Daoy (cell line): ENCODE measurements at regions not wholly inside any gene's neighbourhood (a gene's known extent, or its start where the extent isn't known, plus 50 kb on each side); places are given as distances from the start of the nearest gene placed in this dataset.

ENCODE experiments used
- DNase-seq: peaks from one replicate; pipeline ENCODE4 v3.0.0-alpha.2; 2015; ENCODE audit warnings: low read depth

DNA sequence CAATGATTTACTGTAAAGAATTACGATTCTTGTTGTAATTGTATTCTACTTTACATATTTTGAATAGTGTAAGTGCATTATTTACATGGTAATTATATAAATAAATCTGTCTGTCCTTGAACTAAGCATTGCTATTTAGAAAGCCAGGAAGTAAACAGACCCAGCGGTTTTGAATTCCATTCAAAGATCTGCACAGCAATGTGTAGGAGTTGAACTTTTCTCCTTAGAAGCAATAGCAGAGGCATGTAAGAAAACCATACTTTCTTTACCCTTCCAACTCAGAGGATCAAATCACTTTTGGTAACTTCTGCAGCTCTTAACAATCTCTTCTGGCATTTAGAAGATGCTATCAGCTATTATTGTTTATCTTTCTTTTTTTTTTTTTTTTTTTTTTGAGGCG is 109.2 kb upstream of the VRK2 start:
- DNase-seq: no peak

DNA sequence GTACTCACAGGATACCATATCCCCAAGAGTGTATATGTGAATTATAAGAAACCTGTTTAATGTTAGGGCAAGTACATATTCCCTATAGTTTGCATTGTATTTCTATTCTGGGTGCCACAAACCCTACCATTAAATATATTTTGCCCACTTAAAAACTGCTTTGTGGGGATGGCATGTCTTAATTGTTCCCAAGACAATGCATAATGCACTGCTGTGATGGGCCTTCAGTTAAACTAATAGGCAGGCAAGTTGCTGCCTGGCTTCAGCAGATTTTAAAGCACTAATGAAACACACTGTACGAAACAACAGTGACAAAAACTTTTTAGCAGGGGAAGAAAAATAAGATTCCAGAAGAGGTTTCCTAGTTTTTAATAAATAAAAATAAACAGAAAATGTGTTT is 104.8 kb upstream of the VRK2 start:
- no peak for DNase-seq

DNA sequence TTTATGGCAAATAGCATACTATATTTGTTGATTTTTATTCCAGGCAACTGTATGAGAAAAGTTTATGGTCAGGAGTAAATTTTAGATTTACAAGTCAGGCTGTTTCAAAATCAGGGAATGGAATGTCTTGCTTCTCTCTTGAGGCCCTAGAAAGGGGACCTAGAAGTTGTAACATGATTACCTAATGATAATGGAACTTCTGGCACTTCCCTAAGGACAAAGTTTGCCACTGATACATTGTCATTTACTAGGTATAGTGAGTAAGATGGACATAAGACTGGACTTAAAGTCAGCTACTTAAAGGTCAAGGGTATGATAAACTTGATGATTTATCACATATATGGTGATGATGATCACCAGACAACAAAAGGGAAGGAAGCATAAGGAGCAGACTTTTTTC is 103.3 kb upstream of the VRK2 start:
- no peak for DNase-seq

DNA sequence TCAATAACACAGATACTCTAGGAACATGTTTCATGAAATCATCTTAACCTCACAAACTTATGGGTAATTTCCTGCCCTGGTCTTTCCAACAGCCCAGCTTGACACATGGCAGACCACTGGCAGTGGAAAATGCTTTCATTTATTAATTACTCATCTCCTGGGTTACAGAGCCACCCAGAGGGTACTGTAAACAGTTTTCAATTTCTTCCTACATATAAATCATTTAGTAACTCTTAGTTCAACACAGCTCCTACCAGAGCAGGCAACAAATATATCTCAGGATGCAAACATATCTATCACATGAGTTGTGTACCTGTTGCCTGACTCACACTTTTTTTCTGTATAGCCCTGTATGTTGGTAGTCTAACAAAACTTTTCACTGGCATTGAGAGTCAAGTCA is 99.2 kb upstream of the VRK2 start:
- DNase-seq: no peak

DNA sequence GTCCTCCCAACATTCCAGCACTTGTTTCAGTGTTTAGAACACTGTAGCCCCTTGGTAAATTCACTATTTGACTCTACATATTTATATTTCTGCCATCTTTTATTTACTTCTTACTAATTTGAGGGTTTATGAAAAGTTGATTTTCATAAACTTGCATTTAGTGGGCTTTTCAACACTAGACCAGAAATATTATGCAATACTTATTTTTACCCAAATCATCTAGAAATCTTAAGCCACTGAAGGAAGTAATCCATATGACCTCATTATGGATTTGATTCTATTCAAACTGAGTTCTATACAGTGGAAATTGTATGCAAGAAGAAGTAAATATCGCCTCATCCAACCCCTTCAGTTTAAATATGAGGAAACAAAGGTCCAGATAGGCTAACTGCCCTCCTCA is 92.6 kb upstream of the VRK2 start:
- no peak for DNase-seq

DNA sequence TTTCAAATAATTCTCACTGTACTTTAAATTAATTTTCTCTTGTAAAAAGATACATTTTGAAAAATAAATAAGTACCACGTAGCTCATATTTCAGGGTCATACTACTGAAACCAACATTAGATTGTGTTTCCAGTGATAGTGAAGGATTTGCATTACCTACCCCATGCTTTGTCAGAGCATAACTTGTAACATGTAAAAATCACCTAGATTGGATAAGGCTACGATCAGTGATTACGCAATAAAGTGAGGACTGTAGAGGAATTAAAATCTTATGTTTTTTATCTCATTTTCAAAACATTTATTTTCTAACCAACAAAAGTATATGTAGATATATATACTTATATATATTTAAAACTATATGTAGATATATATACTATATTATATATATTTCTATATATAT is 89.4 kb upstream of the VRK2 start:
- no peak for DNase-seq

DNA sequence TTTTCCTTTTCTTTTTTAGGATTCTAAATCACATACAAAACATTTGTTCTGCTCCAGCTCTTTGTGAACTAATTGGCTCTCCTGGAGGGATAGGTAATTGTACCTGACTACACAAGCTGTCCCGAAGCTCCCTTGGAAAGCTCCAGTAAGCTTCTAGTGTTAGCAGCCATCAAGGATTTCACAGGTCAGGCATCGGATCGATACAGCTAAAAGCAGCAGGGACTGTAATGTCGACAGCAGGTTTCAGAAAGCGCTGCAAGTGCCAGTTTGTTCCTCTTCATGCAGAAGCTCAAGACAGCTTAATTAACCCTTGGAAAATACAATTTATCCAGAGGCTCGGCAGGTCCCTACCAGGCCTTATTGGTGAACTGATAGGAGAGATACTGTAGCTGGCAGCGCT is 87.2 kb upstream of the VRK2 start:
- no peak for DNase-seq

DNA sequence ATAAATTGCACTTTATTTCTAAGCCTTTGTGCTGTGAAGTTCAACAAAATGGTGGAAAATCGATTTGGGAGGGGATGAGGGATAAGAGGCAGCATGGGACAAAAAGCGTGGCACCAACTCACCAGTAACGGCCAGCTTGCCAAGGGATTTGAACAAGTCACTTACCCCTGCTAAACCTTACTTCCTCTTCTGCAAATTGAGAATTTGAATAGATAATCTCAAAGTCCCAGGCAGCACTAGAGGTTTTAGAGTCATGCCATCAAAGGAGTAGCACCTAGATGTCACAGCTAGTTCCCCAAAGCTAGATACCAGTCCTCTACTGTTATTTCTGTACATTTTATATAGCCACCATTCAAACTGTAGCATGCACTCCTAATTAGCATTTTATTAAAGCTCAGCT is 83.7 kb upstream of the VRK2 start:
- DNase-seq: no peak

DNA sequence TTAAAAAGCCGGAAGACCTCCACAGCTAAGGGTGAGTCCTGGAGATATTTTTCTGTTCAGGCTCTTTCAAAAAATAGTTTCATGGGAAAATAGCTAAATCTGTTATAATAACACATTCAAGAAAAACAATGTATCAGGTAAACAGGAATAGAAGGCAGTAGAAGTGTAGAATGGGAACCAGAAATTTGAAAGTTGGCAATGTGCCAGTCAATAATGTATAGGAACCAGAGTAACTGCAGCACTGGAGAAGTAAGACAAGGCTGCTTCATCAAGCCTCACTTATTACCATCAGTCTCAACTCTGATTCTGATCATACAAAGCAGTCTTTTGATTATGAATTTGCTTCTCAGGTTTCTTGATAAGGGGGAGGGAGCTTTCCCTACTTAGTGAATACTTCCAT is 81.4 kb upstream of the VRK2 start:
- no peak for DNase-seq

DNA sequence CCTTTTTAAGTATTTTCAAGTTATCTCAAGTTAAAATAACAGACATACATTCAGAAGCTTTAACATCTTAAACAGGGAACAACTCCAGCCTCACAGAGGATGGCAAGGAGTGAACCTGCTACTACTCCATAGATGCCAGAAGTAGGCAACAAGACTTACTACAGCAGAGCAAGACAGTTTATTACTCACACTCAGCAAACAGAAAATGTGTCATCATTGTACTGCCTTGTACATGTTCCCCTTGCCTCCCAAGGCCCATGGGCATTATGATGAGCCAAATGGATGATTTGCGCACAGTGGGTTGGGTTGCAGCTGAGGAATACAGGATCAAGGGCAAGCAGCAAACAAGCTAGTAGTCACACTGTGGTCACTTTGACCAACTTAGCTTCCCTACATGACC is 80.6 kb upstream of the VRK2 start:
- DNase-seq: no peak

DNA sequence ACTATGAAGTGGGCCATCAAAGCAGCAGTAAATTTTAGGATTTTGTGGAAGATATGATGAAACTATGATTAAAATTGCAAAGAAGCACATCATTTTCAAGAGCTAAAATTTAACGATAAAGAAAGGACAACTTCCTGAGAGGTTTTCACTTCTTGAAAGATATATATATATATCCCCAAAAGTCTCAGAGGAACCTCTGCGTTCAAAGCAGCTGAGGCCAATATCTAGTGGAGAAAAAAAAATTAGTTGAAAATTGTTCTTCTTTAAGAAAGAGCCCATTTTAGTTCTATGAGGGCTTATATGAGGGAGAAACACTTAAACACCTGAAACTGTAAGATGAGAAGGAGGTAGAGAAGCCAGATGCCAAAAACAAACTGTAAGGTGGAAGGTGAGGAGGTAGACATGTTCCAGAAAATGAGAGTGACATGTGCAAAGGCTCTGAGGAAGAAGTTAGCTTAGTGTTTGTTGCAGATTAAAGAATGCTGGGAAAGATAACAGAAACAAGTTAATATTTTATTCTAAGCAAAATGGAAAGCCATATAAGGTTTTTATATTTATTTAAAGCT is 72.9 kb upstream of the VRK2 start:
- no peak for DNase-seq

DNA sequence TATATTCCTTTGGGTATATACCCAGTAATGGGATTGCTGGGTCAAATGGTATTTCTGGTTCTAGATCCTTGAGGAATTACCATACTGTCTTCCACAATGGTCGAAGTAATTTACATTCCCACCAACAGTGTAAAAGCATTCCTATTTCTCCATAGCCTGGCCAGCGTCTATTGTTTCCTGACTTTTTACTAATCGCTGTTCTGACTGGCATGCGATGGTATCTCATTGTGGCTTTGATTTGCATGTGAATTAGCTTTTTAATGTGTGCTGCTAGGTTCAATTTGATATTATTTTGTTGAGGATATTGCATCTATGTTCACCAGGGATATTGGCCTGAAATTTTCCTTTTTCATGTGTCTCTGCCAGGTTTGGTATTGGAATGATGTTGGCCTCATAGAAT is 67.4 kb upstream of the VRK2 start:
- no peak for DNase-seq

DNA sequence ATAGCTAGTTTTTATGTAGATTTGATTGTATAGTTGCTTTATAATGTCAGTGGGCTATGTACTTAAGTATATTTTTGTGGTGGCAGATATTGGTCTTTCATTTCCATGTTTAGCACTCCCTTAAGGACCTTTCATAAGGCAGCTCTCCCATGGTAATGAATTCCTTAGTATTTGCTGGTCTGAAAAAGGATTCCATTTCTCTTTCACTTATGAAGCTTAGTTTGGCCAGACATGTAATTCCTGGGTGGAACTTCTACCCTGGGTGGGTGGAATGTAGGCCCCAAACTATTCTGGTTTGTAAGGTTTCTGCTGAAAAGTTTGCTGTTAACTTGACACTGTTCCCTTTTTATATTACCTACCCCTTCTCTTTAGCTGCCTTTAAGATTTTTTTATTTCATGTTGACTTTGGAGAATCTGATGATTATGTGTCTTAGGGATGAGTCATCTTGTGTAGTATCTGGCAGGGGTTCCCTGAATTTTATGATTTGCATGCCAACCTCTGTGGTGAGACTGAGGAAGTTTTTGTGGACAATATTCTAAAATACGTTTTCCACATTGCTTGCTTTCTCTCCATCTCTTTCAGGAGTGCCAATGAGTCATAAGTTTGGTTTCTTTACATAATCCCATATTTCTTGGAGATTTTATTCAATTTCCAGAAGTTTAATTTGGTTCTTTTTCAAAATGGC is 65.4 kb upstream of the VRK2 start:
- DNase-seq: peak; percentile 40

DNA sequence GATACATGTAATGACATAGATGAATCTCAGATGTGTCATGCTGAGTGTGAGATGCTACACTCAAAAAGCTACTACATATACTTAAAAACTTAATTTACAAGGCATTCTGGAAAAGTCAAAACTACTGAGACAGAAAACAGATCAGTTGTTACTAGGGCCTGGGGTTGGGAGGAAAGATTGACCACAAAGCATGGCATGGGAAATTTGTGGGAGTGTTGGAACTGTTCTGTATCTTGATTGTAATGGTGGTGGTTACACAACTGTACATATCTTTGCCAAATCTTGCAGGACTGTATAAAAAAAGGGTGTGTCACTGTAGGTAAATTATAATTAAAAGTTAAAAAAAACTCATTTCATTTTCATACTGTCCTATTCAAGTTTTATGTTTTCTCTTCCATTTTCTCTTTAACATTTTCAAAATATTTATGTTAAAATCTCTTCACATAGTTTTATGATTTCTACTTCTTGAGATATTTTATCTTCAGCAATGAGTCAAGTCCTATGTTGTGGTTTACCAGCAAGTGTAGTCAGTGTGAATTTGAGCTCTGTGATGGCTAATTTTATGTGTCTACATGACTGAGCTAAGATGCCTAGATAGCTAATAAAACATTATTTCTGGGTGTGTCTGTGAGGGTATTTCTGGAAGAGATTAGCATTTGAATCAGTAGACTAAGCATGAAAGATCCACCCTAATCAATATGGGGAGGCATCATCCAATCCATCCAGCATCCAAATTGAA is 58.6 kb upstream of the VRK2 start:
- DNase-seq: peak; percentile 55

DNA sequence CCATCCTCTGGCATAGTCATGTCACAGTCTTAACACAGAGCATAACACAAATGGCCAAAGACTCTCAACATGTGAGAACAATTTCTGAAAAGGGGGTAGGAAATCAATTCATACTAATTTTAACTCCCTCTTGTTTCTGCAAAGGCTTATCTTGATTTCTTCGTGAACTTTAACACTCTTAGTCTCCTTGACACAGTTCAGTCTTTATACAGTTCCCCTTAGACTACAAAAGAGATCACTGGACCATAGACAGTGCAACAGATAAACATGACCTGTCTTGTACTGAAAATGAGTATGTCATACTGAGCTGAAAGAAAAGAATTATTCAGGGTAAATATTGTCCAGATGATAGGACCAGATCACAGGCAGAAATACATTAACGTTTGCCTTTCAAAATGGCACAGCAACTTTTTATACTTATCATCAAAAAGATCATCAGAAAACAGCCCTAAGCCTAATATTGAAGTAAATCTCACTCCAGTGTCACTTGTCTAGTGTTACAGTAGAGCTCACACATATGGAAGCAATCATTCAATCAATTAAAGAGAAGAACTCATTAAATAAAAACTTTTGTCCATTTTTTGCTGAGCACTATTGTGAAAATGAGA is 56.4 kb upstream of the VRK2 start:
- no peak for DNase-seq
